Psoas muscle (tissue), 7 donors: ENCODE measurements at regions not wholly inside any gene's neighbourhood (a gene's known extent, or its start where the extent isn't known, plus 50 kb on each side); places are given as distances from the start of the nearest gene placed in this dataset.

Experiments used
- ATAC-seq, 4 donors: fragments of 200-7000 bp; cut with Tn5 transposase; one replicate each; pipeline ENCODE4 v1.9.1; 2020; ENCODE audit warnings: moderate library complexity in 3 of 4, mild to moderate bottlenecking in 2 of 4
- DNase-seq, 2 donors: peaks; one replicate each; pipeline ENCODE4 v3.0.0-alpha.2; 2020
- H3K27ac ChIP-seq: fragments of 200-600 bp; one replicate; pipeline ENCODE4 v1.8.0; 2022
- H3K27me3 ChIP-seq, 3 donors: fragments of 200-600 bp in 1 of 3; one replicate each; pipeline versions ENCODE4 v1.6.1 to v1.8.0; 2013 to 2022; ENCODE audit warnings: low read length in 2 of 3, mild to moderate bottlenecking in 2 of 3, moderate library complexity in 1 of 3; ENCODE audit not compliant: insufficient read depth in 3 of 3
- H3K36me3 ChIP-seq, 2 donors: fragments of 200-600 bp in 1 of 2; one replicate each; pipeline versions ENCODE4 v1.6.1 to v1.8.0; 2013 to 2022; ENCODE audit warnings: low read depth in 1 of 2, mild to moderate bottlenecking in 1 of 2, moderate library complexity in 1 of 2; ENCODE audit not compliant: insufficient read depth in 1 of 2
- H3K4me1 ChIP-seq: fragments of 200-600 bp; one replicate; pipeline ENCODE4 v1.8.0; 2022
- H3K4me3 ChIP-seq: fragments of 200-600 bp; one replicate; pipeline ENCODE4 v1.8.0; 2022; ENCODE audit warnings: mild to moderate bottlenecking
- H3K9me3 ChIP-seq: fragments of 200-600 bp; one replicate; pipeline ENCODE4 v1.8.0; 2022
- CTCF ChIP-seq: fragments of 200-600 bp; IDR thresholded peaks from one replicate; pipeline ENCODE4 v1.8.0; 2022; ENCODE audit warnings: antibody characterized with exemption
- WGBS, 3 donors: extraction: QIAGEN DNeasy Blood & Tissue Kit; methylation state at CpG; one replicate each; pipeline versions ENCODE4 v1.1.6 to v1.1.7; 2013; 5-methylcytosine and 5-hydroxymethylcytosine counted together
- intact Hi-C, 2 donors: fragments of 100-400 bp; cut with DNase I; formaldehyde crosslinking; loops; one replicate each; pipeline versions ENCODE4 v1.11.0 to v1.14.2; 2022
- donor health status: healthy with polysubstance abuse.
- donor health status: DM: no; HTN: no; CAD: no; lungs with moderate emphysema.
- donor health status: Bipolar disorder and iron deficiency.
- donor health status: healthy.
- donor health status: DM: yes; HTN: yes; CAD: no.
- donor health status: DM: no; HTN: no; CAD: no.
- donor health status: DM: yes; HTN: yes; CAD: no.

- H3K9me3 ChIP-seq, result no peaks in the 10 kb centered on the region
- no peak for TF ChIP-seq CTCF
- no peak overlapping the region for H3K27ac ChIP-seq
- intact Hi-C loops, result no loop called here
- H3K36me3 ChIP-seq, result no peaks in the 10 kb centered on the region
- ATAC-seq (no peak), DNase-seq (no peak)
- no peaks in the 10 kb centered on the region for H3K27me3 ChIP-seq
- no peaks in the 10 kb centered on the region for H3K4me1 ChIP-seq
- no peak overlapping the region for H3K4me3 ChIP-seq
- 59 to 78% (median 75%) methylated on average over 10 of the region's 10 CpGs for WGBS, 3 donors
Observed at GRCh38 chr9:105178076-105178475, 66.4 kb upstream of the SLC44A1 start.

GRCh38 chr9:105187781-105188180 lies 56.7 kb upstream of the SLC44A1 start:
- Histone ChIP-seq H3K4me3 (no peak overlapping the region), H3K27ac (no peak overlapping the region), H3K27me3 (no peaks in the 10 kb centered on the region), H3K4me1 (no peaks in the 10 kb centered on the region), H3K36me3 (no peaks in the 10 kb centered on the region), H3K9me3 (no peaks in the 10 kb centered on the region)
- DNase-seq (no peak), ATAC-seq (no peak)
- intact Hi-C loops, result loop anchor here in 1 of 2 donors (10.0 kb wide), 1 partner anchor 227 kb away; no protein-coding TSS in a partner anchor
- WGBS, 3 donors, result 81 to 87% (median 87%) methylated on average over 1 of the region's 1 CpG
- TF ChIP-seq CTCF, result no peak

DNA sequence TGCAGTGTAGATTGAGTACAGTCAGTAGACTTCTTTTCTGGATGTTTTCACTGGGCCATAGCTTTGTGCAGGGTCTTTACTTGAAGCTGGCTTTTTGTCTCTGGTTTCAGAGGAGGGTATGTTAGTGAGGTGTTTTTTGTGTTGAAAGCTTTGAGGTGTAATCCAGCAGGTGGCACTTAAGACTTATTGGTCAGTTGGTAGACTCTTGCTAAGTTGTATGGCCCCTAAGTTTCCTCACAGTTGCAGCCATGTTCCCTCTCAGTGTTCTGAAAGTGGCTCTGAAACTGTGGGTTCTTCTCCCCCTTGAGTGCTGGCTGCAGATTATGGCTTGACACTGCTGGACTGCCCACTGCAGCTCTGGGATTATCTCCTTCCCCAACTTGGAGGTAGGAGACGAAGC lies 55.7 kb upstream of the SLC44A1 start:
- Histone ChIP-seq H3K27me3 (no peaks in the 10 kb centered on the region), H3K4me1 (no peaks in the 10 kb centered on the region), H3K9me3 (no peaks in the 10 kb centered on the region), H3K4me3 (no peak overlapping the region), H3K27ac (no peak overlapping the region), H3K36me3 (no peaks in the 10 kb centered on the region)
- TF ChIP-seq CTCF, result peak; percentile 11
- 94 to 100% (median 95%) methylated on average over 1 of the region's 1 CpG for WGBS, 3 donors
- ATAC-seq (no peak), DNase-seq (no peak)
- intact Hi-C loops, result loop anchor here in 1 of 2 donors (10.0 kb wide), 1 partner anchor 226 kb away; no protein-coding TSS in a partner anchor

GRCh38 chr9:105191508-105192121 lies 52.8 kb upstream of the SLC44A1 start:
- ATAC-seq, result peak in 3 of 4 donors; percentile 55 to 72 (median 58)
- H3K27ac ChIP-seq, result no peak overlapping the region
- H3K36me3 ChIP-seq, result no peaks in the 10 kb centered on the region
- no peak for TF ChIP-seq CTCF
- no peaks in the 10 kb centered on the region for H3K27me3 ChIP-seq
- intact Hi-C loops, result no loop called here
- no peak overlapping the region for H3K4me3 ChIP-seq
- H3K9me3 ChIP-seq, result no peaks in the 10 kb centered on the region
- no peak for DNase-seq
- WGBS, 3 donors, result 84 to 92% (median 85%) methylated on average over 10 of the region's 10 CpGs
- no peaks in the 10 kb centered on the region for H3K4me1 ChIP-seq

DNA sequence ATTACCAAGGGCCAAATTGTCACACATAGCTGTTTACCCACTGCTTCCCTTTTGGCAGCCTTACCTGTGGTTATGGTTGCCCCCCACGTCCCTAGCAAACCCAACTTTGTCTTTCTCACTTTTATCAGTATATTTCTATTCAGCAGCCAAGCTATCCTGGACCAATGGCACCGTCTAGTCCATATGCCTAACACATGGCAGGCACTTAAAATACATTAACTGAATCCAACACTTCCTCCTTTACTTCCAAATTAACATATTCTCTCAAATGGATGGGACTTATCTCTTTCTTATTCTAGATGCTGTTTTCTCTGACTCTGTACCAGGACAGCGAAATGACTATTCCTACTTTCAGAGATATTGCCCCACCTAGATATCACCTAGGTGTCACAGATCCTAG lies 50.9 kb upstream of the SLC44A1 start:
- 78 to 87% (median 80%) methylated on average over 3 of the region's 3 CpGs for WGBS, 3 donors
- H3K9me3 ChIP-seq, result no peaks in the 10 kb centered on the region
- H3K36me3 ChIP-seq, result no peaks in the 10 kb centered on the region
- H3K4me1 ChIP-seq, result no peaks in the 10 kb centered on the region
- H3K27me3 ChIP-seq, result no peaks in the 10 kb centered on the region
- intact Hi-C loops, result no loop called here
- H3K27ac ChIP-seq, result no peak overlapping the region
- DNase-seq (no peak), ATAC-seq (no peak)
- TF ChIP-seq CTCF, result no peak
- H3K4me3 ChIP-seq, result no peak overlapping the region
